Sigmoid colon (tissue), 4 donors: ENCODE measurements at regions not wholly inside any gene's neighbourhood (a gene's known extent, or its start where the extent isn't known, plus 50 kb on each side); places are given as distances from the start of the nearest gene placed in this dataset.

Source experiments
- EP300 ChIP-seq, 4 donors: sonication (generic); formaldehyde crosslinking; IDR thresholded peaks; one replicate each; pipeline ENCODE4 v1.6.1; 2017; ENCODE audit warnings: antibody characterized with exemption in 4 of 4
- POLR2A ChIP-seq, 2 donors: fragments of 450-650 bp; IDR thresholded peaks; one replicate each; pipeline ENCODE4 v1.6.1; 2016; ENCODE audit warnings: antibody characterized with exemption in 2 of 2, mild to moderate bottlenecking in 2 of 2, moderate library complexity in 2 of 2
- POLR2AphosphoS5 ChIP-seq, 4 donors: sonication (generic); formaldehyde crosslinking; IDR thresholded peaks; one replicate each; pipeline ENCODE4 v1.6.1; 2017; ENCODE audit warnings: antibody characterized with exemption in 4 of 4
- TF ChIP-seq, protein P1 (sequence below), 4 experiments: fragments of 450-650 bp in 3 of 4; fragments of 200-600 bp in 1 of 4; IDR thresholded peaks; one replicate each; pipeline ENCODE4 v1.5.1; 2016 to 2019; ENCODE audit warnings: antibody characterized with exemption in 4 of 4, mild to moderate bottlenecking in 3 of 4, moderate library complexity in 2 of 4

DNA sequence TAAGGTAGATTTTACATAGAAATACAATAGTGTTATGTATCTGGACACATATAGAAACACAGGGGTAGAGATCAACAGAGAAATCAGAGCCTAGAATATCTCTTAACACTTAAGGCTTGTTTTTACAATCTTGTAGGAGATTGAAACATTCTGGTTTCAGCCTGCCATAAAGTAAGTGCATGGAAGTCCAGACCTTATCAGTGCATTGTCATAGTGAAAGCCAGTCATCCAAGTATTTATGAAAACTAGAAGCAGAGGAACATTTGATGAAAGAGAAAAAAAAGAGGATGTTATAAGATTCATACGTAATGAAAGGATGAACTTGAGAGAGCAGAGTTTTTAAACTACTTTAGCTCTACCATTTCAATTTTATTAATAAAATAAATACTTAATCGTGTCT, 194.3 kb upstream of the TRPC7 start:
- TF ChIP-seq POLR2A (IDR thresholded peaks at IDR 0.05) = no peak
- TF ChIP-seq, protein P1, sequence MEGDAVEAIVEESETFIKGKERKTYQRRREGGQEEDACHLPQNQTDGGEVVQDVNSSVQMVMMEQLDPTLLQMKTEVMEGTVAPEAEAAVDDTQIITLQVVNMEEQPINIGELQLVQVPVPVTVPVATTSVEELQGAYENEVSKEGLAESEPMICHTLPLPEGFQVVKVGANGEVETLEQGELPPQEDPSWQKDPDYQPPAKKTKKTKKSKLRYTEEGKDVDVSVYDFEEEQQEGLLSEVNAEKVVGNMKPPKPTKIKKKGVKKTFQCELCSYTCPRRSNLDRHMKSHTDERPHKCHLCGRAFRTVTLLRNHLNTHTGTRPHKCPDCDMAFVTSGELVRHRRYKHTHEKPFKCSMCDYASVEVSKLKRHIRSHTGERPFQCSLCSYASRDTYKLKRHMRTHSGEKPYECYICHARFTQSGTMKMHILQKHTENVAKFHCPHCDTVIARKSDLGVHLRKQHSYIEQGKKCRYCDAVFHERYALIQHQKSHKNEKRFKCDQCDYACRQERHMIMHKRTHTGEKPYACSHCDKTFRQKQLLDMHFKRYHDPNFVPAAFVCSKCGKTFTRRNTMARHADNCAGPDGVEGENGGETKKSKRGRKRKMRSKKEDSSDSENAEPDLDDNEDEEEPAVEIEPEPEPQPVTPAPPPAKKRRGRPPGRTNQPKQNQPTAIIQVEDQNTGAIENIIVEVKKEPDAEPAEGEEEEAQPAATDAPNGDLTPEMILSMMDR (IDR thresholded peaks at IDR 0.05) = no peak
- no peak for TF ChIP-seq EP300 (IDR thresholded peaks at IDR 0.05)
- no peak for TF ChIP-seq POLR2AphosphoS5 (IDR thresholded peaks at IDR 0.05)
